Heart right ventricle (tissue), 16 donors: ENCODE measurements at regions not wholly inside any gene's neighbourhood (a gene's known extent, or its start where the extent isn't known, plus 50 kb on each side); places are given as distances from the start of the nearest gene placed in this dataset.

Experiments
- ATAC-seq, 8 donors: fragments of 200-7000 bp; cut with Tn5 transposase; one replicate each; pipeline ENCODE4 v1.9.1; 2020; ENCODE audit warnings: mild to moderate bottlenecking in 8 of 8, moderate library complexity in 8 of 8, moderate number of reproducible peaks in 1 of 8
- DNase-seq, 2 donors: peaks; one replicate each; pipeline ENCODE4 v3.0.0-alpha.2; 2020
- H3K27ac ChIP-seq, 10 donors: fragments of 200-600 bp; sonication (generic) in 2 of 10; one replicate each; pipeline versions ENCODE4 v1.5.0 to v1.8.0; 2020 to 2022; ENCODE audit warnings: mild to moderate bottlenecking in 3 of 10
- H3K27me3 ChIP-seq, 7 donors: fragments of 200-600 bp; one replicate each; pipeline ENCODE4 v1.8.0; 2021 to 2022; ENCODE audit warnings: mild to moderate bottlenecking in 2 of 7
- H3K36me3 ChIP-seq, 9 donors: fragments of 200-600 bp; sonication (generic) in 1 of 9; one replicate each; pipeline versions ENCODE4 v1.5.0 to v1.8.0; 2020 to 2022; ENCODE audit warnings: mild to moderate bottlenecking in 2 of 9
- H3K4me1 ChIP-seq, 9 donors: fragments of 200-600 bp; sonication (generic) in 1 of 9; one replicate each; pipeline versions ENCODE4 v1.5.0 to v1.8.0; 2020 to 2022; ENCODE audit warnings: mild to moderate bottlenecking in 4 of 9
- H3K4me3 ChIP-seq, 10 donors: fragments of 200-600 bp; sonication (generic) in 2 of 10; one replicate each; pipeline versions ENCODE4 v1.5.0 to v1.8.0; 2020 to 2022; ENCODE audit warnings: mild to moderate bottlenecking in 7 of 10, moderate library complexity in 2 of 10
- H3K9me3 ChIP-seq, 11 donors: fragments of 200-600 bp in 10 of 11; sonication (generic) in 2 of 11; one replicate each; pipeline versions ENCODE4 v1.5.0 to v1.8.0; 2013 to 2022; ENCODE audit warnings: mild to moderate bottlenecking in 2 of 11, control low read depth in 1 of 11, moderate library complexity in 1 of 11
- CTCF ChIP-seq, 9 donors: fragments of 200-600 bp; sonication (generic) in 2 of 9; IDR thresholded peaks; one replicate each; pipeline versions ENCODE4 v1.5.0 to v1.8.0; 2021 to 2022; ENCODE audit warnings: antibody characterized with exemption in 9 of 9, mild to moderate bottlenecking in 5 of 9, moderate library complexity in 1 of 9
- WGBS, 2 donors: extraction: QIAGEN DNeasy Blood & Tissue Kit; methylation state at CpG; one replicate each; pipeline ENCODE4 v1.1.7; 2013; ENCODE audit warnings: inconsistent platforms in 1 of 2; 5-methylcytosine and 5-hydroxymethylcytosine counted together
- intact Hi-C, 10 donors: fragments of 100-400 bp; cut with DNase I; formaldehyde crosslinking; loops; one replicate each; pipeline versions ENCODE4 v1.11.1 to v1.14.2; 2022
- donor health status: Arrhythmogenic right ventricular cardiomyopathy.
- donor health status: ischemic (EF 13 %, LVEDD 7.1; RV severe dilation, severe dysfunction).
- donor health status: healthy with polysubstance abuse.
- donor health status: DM: no; HTN: yes; CAD: no.
- donor health status: DM: no; HTN: no; CAD: no.
- donor health status: ischemic (EF 25% LVEDD 6.9; RV normal size, moderate dysfunction).
- donor health status: ischemic (EF 25% LVEDD 5.7; RV mildly dilated, moderate dysfunction).
- donor health status: healthy.
- donor health status: DM: yes; HTN: yes; CAD: no.
- donor health status: Ischemic cardiomyopathy.
- donor health status: ischemic (EF 35%, LVEDD 5.7; RV mildly dilated, moderate dysfunction).
- donor health status: nonischemic (EF 11% LVEDD 7.7; RV severe dilation, severe dysfunction).
- donor health status: DM: yes; HTN: yes; CAD: no.
- donor health status: PGD.
- donor health status: ischemic (EF 29% LVEDD 5.4; RV normal size, mild dysfunction).
- donor health status: nonischemic (EF 23%, LVEDD 6.1; RV moderate dilation, normal function).

DNA sequence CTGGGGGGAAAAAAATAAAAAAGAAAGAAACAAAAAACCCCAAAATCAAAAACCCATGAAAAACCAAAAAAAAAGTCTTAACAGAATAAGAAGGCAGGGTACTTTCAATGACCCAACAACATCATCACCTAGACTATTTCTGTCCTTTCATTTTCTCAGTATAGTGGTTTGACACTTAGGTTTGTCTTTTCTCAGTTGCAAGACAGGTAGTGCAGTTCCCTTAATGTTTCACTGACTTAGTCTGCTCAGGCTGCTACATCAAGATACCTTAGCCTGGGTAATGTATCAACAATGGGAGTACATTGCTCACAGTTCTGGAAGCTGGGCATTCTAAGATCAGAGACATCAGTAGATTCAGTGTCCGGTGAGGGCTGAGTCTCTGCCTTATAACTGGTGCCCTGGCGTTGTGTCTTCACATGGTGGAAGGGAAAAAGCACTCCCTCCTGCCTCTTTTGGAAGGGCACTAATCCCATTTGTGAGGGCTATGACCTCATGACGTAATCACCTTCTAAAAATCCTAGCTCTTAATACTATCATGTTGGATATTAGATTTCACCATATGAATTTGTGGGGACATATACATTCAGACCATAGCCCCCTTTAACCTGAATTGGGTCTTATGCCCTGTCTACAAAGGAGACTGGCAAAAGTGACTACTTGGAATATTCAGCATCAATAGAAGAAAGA lies 362.3 kb upstream of the RBFOX1 start:
- Histone ChIP-seq H3K4me3 (no peak overlapping the region), H3K9me3 (no peaks in the 10 kb centered on the region), H3K36me3 (no peaks in the 10 kb centered on the region), H3K27ac (no peak overlapping the region), H3K4me1 (no peaks in the 10 kb centered on the region), H3K27me3 (peaks cover 0 to 9% (median 0%) of the 10 kb centered on the region in 7 donors)
- 82 to 89% methylated on average over 3 of the region's 3 CpGs for WGBS, 2 donors
- DNase-seq (no peak), ATAC-seq (no peak)
- TF ChIP-seq CTCF (IDR thresholded peaks at IDR 0.05) = no peak
- intact Hi-C loops = no loop called here

- 47 to 67% methylated on average over 5 of the region's 5 CpGs for WGBS, 2 donors
- no peak for DNase-seq
- ATAC-seq = no peak
- Histone ChIP-seq H3K36me3 (no peaks in the 10 kb centered on the region), H3K9me3 (no peaks in the 10 kb centered on the region), H3K4me1 (no peaks in the 10 kb centered on the region), H3K27me3 (peaks cover 0 to 9% (median 0%) of the 10 kb centered on the region in 7 donors), H3K27ac (no peak overlapping the region), H3K4me3 (no peak overlapping the region)
- intact Hi-C loops = no loop called here
- TF ChIP-seq CTCF (IDR thresholded peaks at IDR 0.05) = no peak
Measured at GRCh38 chr16:6969594-6969993, 363.1 kb upstream of the RBFOX1 start.

DNA sequence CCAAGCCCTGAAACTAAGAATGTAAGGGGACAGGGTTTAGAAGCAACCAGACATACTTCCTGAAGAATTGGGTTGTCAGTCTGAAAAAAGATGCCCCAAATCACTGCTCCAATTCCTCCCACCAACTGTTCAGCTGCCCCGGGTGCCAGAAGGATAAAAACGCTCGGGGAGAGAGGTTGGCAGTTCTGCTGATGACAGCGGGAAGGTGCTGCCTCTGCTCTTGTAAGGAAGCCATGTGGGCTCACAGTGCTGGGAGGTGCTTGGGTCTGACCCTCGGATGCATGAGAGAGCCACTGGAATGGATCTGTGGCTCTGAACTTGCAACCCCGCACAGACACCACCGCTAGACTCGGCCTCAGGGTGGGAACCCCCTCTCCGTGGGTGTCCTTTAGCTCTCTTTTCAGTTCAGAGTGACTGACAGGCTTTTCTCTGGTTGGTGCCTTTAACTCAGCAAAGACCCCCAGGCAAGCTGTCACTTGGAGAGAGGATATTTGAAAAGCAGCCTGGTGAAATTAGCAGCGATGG lies 364.8 kb upstream of the RBFOX1 start:
- H3K4me3 ChIP-seq = no peak overlapping the region
- H3K36me3 ChIP-seq = no peaks in the 10 kb centered on the region
- DNase-seq (no peak), ATAC-seq (no peak)
- H3K27me3 ChIP-seq = peaks cover 0 to 9% (median 0%) of the 10 kb centered on the region in 7 donors
- no peak for TF ChIP-seq CTCF (IDR thresholded peaks at IDR 0.05)
- H3K4me1 ChIP-seq = no peaks in the 10 kb centered on the region
- no peak overlapping the region for H3K27ac ChIP-seq
- 36 to 40% methylated on average over 10 of the region's 10 CpGs for WGBS, 2 donors
- H3K9me3 ChIP-seq = no peaks in the 10 kb centered on the region
- intact Hi-C loops = no loop called here

- no peak for DNase-seq
- no peak overlapping the region for H3K4me3 ChIP-seq
- no peaks in the 10 kb centered on the region for H3K36me3 ChIP-seq
- 66 to 76% methylated on average over 1 of the region's 1 CpG for WGBS, 2 donors
- H3K27me3 ChIP-seq = peaks cover 0 to 9% (median 0%) of the 10 kb centered on the region in 7 donors
- no peaks in the 10 kb centered on the region for H3K4me1 ChIP-seq
- no peak overlapping the region for H3K27ac ChIP-seq
- intact Hi-C loops = no loop called here
- no peak for ATAC-seq
- no peaks in the 10 kb centered on the region for H3K9me3 ChIP-seq
- TF ChIP-seq CTCF (IDR thresholded peaks at IDR 0.05) = no peak
Measured at GRCh38 chr16:6966925-6967324, 365.7 kb upstream of the RBFOX1 start.
